GM10266 (cell line): ENCODE measurements at regions not wholly inside any gene's neighbourhood (a gene's known extent, or its start where the extent isn't known, plus 50 kb on each side); places are given as distances from the start of the nearest gene placed in this dataset.

Source experiments
- DNase-seq: peaks from one replicate; pipeline ENCODE4 v3.0.0; 2012; ENCODE audit errors: extremely low spot score
- TF ChIP-seq, protein P1 (sequence below): IDR thresholded peaks from 2 replicates; pipeline ENCODE4 v1.5.1; 2012; ENCODE audit warnings: mild to moderate bottlenecking, low read depth; ENCODE audit not compliant: control insufficient read depth, insufficient read depth; ENCODE audit errors: missing control alignments

DNA sequence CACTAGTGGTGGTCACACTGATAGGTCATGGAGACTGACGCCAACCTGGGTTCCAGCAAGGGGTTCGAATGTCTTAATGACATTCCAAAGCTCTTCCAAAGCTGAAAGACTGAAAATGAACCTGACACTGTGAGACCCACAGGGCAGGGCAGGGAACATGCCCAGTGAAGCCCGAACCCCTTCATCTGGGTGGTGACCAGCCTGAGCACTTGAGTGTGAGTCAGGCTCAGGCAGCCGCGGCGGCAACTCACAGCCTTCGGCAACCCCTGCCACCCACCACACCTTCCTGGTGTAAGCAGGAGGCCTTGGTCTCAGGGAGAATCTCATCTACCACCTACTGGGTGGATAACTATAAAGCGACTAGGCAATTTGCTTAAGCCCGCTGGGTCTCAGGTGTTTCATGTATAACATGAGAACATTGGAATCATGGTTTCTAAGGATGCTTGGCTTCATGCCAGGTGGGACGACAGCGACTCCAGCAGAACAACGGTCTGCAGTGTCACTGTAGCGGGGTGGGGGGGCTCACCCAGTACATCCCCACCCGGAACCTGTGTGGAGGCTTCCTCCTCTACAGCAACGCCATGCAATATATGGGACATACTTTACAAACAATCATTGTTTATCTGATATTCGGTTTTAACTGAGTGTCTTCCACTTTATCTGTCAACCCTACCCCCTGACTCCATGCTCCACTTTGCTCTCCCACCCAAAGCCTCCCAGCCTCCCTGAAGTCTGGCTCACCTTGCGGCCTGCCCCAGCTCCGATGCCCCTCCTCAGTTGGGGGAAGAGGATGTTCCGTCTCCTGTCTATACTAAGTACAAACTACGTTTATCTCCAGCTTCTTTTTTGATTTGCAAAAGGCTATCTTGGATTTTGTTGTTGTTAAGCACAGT is 125.0 kb upstream of the MEF2A start:
- DNase-seq = no peak
- TF ChIP-seq, protein P1, sequence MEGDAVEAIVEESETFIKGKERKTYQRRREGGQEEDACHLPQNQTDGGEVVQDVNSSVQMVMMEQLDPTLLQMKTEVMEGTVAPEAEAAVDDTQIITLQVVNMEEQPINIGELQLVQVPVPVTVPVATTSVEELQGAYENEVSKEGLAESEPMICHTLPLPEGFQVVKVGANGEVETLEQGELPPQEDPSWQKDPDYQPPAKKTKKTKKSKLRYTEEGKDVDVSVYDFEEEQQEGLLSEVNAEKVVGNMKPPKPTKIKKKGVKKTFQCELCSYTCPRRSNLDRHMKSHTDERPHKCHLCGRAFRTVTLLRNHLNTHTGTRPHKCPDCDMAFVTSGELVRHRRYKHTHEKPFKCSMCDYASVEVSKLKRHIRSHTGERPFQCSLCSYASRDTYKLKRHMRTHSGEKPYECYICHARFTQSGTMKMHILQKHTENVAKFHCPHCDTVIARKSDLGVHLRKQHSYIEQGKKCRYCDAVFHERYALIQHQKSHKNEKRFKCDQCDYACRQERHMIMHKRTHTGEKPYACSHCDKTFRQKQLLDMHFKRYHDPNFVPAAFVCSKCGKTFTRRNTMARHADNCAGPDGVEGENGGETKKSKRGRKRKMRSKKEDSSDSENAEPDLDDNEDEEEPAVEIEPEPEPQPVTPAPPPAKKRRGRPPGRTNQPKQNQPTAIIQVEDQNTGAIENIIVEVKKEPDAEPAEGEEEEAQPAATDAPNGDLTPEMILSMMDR = no peak

DNA sequence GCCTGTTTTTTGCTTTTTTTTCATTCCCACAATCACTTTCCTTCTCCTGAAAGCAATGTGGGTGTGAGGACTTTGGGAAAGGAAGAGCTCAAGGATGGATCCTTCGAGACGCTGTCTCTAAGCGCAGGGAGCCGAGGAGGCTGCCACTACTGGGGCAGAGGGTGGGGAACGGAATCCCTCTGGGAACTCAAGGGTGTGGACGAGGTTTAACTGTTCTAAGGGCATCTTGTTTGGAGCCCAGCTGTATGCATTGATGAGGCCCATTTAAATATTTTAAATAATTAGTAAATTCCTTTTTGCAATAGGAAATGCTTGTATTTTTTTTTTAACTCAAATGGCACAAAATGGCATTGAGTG is 124.4 kb upstream of the MEF2A start:
- DNase-seq = no peak
- TF ChIP-seq, protein P1 = no peak

DNA sequence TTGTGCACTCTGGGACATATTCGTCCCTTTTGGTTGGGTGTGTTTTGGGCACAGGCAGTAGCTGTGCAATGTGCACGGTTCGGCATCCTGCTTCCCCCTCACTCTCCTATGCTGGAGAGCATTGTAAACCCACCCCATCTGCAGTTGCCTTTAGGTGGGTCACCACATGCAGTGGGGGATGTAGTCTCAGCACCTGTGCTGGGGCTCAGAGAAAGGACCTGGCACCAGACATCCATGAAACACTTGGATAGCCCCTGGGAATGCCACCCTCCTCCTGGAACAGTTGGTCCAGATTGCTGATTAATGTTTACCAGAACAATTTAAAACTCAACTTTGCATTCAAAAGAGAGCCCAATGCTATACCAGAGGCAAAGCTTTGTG is 123.9 kb upstream of the MEF2A start:
- TF ChIP-seq, protein P1 = no peak
- DNase-seq = no peak

DNA sequence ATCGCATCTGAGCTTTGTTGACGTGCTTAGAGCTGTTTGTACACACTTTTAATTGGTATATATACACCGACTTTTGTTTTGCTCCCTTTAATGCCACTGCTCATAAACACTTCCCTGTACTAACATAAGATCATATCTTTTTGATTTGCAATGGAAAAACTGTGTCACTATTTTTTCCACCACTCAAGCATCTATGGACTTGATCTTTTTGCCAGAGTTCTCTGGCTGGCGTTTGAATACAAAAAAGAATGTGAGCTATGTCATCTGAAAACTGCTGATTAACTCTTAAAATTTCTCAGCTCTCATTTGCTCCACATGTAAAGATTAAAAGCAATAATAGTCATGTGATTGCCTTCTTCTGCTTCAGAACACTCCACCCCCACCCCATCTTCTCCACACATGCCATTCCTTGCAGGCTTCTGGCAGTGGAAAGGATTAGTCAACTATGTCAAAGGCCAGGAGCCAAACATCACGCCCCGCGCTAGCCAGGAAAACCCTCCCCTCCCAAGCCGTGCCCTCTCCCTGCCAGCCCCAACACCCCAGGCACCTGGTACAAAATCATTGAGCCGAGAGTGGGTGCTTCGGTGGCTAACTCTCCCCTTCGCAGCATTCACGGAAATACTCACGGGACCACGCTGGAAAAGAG is 123.4 kb upstream of the MEF2A start:
- DNase-seq = no peak
- TF ChIP-seq, protein P1 = no peak

DNA sequence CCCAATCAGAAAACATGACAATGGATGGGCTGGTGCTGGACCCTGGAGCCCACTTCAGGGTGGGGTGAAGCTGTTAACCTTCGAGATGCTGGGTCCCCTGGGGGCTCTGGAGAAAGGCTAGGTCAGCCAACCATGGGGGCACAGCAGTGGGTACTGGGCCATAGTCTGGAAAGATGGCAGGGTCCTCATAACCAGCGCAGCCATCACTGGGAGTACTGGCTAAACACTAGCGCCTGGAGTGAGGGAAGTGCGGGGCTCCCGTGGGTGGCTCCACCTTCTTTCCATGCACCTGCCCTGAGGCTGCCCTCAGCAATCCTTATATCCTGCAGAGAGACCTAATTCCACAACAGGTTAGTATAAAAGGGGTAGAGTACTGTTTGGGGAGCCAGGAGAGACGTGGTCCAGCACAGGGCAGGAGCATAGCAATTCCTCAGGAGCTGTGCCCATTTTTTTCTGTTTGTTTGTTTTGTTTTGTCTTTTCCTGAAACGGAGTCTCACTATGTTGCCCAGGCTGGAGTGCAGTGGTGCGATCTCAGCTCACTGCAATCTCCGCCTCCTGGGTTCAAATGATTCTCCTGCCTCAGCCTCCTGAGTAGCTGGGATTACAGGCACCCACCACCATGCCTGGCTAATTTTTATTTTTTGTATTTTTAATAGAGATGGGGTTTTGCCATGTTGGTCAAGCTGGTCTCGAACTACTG is 122.6 kb upstream of the MEF2A start:
- no peak for DNase-seq
- TF ChIP-seq, protein P1 = no peak

DNA sequence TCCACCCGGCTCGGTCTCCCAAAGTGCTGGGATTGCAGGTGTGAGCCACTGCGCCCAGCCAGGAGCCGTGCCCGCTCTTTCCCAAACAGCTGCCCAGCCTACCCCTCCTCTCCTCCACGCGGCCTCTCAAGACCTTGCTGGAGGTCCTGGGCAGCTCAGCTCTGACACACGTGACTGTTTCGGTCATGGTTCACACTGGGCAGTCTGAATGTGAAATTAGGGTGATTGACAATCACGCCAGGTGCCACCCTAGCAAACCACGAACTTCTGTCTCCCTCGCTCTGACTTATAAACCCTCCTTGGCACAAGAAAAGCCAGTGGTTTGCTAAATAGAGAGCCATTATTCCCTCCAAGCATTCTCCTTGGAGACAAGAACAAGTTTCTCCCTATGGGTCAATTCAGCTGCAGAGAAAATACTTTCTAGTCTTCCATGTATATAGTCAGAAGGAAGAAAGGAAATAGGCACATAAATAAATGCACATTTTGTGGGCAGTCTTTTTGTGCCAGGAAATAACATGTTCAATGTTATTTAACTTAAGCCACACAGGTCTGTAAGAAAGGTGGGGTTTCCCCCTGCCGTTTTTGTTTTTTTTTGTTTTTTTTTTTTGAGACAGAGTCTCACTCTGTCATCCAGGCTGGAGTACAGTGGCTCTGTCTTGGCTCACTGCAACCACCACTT is 121.9 kb upstream of the MEF2A start:
- DNase-seq = no peak
- TF ChIP-seq, protein P1 = no peak
